HEK293 (cell line): ENCODE measurements at regions not wholly inside any gene's neighbourhood (a gene's known extent, or its start where the extent isn't known, plus 50 kb on each side); places are given as distances from the start of the nearest gene placed in this dataset.

Source experiments
- SP3 ChIP-seq: fragments of 450-650 bp; formaldehyde crosslinking; IDR thresholded peaks from 2 replicates; pipeline ENCODE4 v1.5.1; 2016; ENCODE audit warnings: missing biosample characterization, missing genetic modification characterization
- ZNF133 ChIP-seq: fragments of 450-650 bp; formaldehyde crosslinking; IDR thresholded peaks from 2 replicates; pipeline ENCODE4 v1.5.1; 2016; ENCODE audit warnings: missing biosample characterization, missing genetic modification characterization
- ZNF16 ChIP-seq: fragments of 450-650 bp; formaldehyde crosslinking; IDR thresholded peaks from 2 replicates; pipeline ENCODE4 v1.5.1; 2016; ENCODE audit warnings: low read depth, missing biosample characterization, missing genetic modification characterization
- ZNF341 ChIP-seq: fragments of 450-650 bp; formaldehyde crosslinking; IDR thresholded peaks from 2 replicates; pipeline ENCODE4; 2016; ENCODE audit warnings: low read depth, missing biosample characterization, missing genetic modification characterization
- ZNF670 ChIP-seq: fragments of 450-650 bp; formaldehyde crosslinking; IDR thresholded peaks from 2 replicates; pipeline ENCODE4 v1.5.1; 2016; ENCODE audit warnings: missing biosample characterization, missing genetic modification characterization, low read depth
- ZSCAN30 ChIP-seq: fragments of 450-650 bp; IDR thresholded peaks from 2 replicates; pipeline ENCODE4 v1.5.1; 2018; ENCODE audit warnings: missing biosample characterization, mild to moderate bottlenecking, missing genetic modification characterization, moderate library complexity

- TF ChIP-seq ZNF341 (tag by site-specific recombination) = no peak
- TF ChIP-seq ZNF133 = no peak
- no peak for TF ChIP-seq ZSCAN30 (tag by site-specific recombination)
- no peak for TF ChIP-seq ZNF670 (tag by site-specific recombination)
- no peak for TF ChIP-seq ZNF16 (tag by site-specific recombination)
- no peak for TF ChIP-seq SP3 (tag by site-specific recombination)
Measured at GRCh38 chr1:80594013-80594412, 1206.7 kb upstream of the ADGRL2 start.
